Caco-2 (cell line): ENCODE measurements at regions not wholly inside any gene's neighbourhood (a gene's known extent, or its start where the extent isn't known, plus 50 kb on each side); places are given as distances from the start of the nearest gene placed in this dataset.

Source experiments
- BruUV-seq: library from RNA; stranded (reverse); fragments of 400-500 nt; replicated peaks from 2 replicates; lab custom pipeline; 2021; lab: Mats Ljungman, UMichigan
- CTCF ChIA-PET: fragments of 300-600 bp; sonication (Branson Sonifier 250); formaldehyde crosslinking; loops from one replicate; lab custom pipeline; 2022; ENCODE audit warnings: antibody characterized with exemption; lab: Charles Lee
- POLR2A ChIA-PET: fragments of 300-600 bp; sonication (Branson Sonifier 250); formaldehyde crosslinking; loops from one replicate; lab custom pipeline; 2022; ENCODE audit warnings: antibody characterized with exemption; lab: Charles Lee
- DNase-seq, 2 experiments: peaks; one replicate each; pipeline versions ENCODE4 v3.0.0 to v3.0.0-alpha.2; 2020 to 2022
- H3K27me3 ChIP-seq: replicated peaks from 2 replicates; pipeline ENCODE4 v1.6.0; 2011; ENCODE audit warnings: low read length; ENCODE audit not compliant: control insufficient read depth, insufficient read depth
- H3K36me3 ChIP-seq: 2 replicates; pipeline ENCODE4 v1.5.1; 2011; ENCODE audit warnings: low read length; ENCODE audit not compliant: control insufficient read depth, insufficient read depth
- H3K4me1 ChIP-seq: fragments of 250-450 bp; sonication (Bioruptor Pico); 2 replicates; pipeline ENCODE4 v1.5.1; 2020; ENCODE audit warnings: mild to moderate bottlenecking
- H3K4me3 ChIP-seq: 2 replicates; pipeline ENCODE4 v1.5.1; 2011; ENCODE audit warnings: low read depth, mild to moderate bottlenecking, control low read depth, low read length
- H3K9me3 ChIP-seq: fragments of 250-450 bp; sonication (Bioruptor Pico); 2 replicates; pipeline ENCODE4 v1.5.1; 2020; ENCODE audit warnings: mild to moderate bottlenecking, moderate library complexity
- H3K27ac Mint-ChIP-seq: one replicate; pipeline ENCODE4 v1.8.0; 2022; ENCODE audit warnings: mixed read lengths; ENCODE audit not compliant: unreplicated experiment
- H3K27me3 Mint-ChIP-seq: one replicate; pipeline ENCODE4 v1.8.0; 2022; ENCODE audit warnings: mixed read lengths; ENCODE audit not compliant: insufficient read depth, unreplicated experiment
- H3K36me3 Mint-ChIP-seq: one replicate; pipeline ENCODE4 v1.8.0; 2022; ENCODE audit warnings: mild to moderate bottlenecking, mixed read lengths; ENCODE audit not compliant: insufficient read depth, unreplicated experiment
- H3K4me1 Mint-ChIP-seq: one replicate; pipeline ENCODE4 v1.8.0; 2022; ENCODE audit warnings: low read depth, mixed read lengths; ENCODE audit not compliant: unreplicated experiment
- H3K4me3 Mint-ChIP-seq: one replicate; pipeline ENCODE4 v1.8.0; 2022; ENCODE audit warnings: mild to moderate bottlenecking, moderate library complexity, mixed read lengths; ENCODE audit not compliant: unreplicated experiment
- H3K9me3 Mint-ChIP-seq: one replicate; pipeline ENCODE4 v1.8.0; 2022; ENCODE audit warnings: mixed read lengths; ENCODE audit not compliant: unreplicated experiment
- CTCF ChIP-seq, 2 experiments: fragments of 200-600 bp in 1 of 2; IDR thresholded peaks; 1 replicate in 1 of 2; 2 replicates in 1 of 2; pipeline versions ENCODE4 v1.5.1 to v1.8.0; 2011 to 2022; ENCODE audit warnings: antibody characterized with exemption in 1 of 2, control low read depth in 1 of 2, inconsistent platforms in 1 of 2, low read depth in 1 of 2, low read length in 1 of 2, mild to moderate bottlenecking in 1 of 2, moderate library complexity in 1 of 2; ENCODE audit not compliant: insufficient read depth in 1 of 2, severe bottlenecking in 1 of 2, unreplicated experiment in 1 of 2
- intact Hi-C: fragments of 100-400 bp; cut with micrococcal nuclease; formaldehyde crosslinking; loops from one replicate; pipeline ENCODE4 v1.10.0; 2022; ENCODE audit not compliant: unreplicated experiment

GRCh38 chr13:31588316-31588715 lies 151.0 kb upstream of the RXFP2 start:
- no peak for TF ChIP-seq CTCF (IDR thresholded peaks at IDR 0.05; ENCODE audit: insufficient read depth in 1 of 2, low read depth in 1 of 2, low read length in 1 of 2, severe bottlenecking in 1 of 2, unreplicated experiment in 1 of 2)
- peak; percentile 85 to 94 for DNase-seq
- H3K9me3 Mint-ChIP-seq, result peaks cover 21% of the 10 kb centered on the region
- H3K4me3 ChIP-seq, result no peak overlapping the region
- BruUV-seq, result no TSS peak
- peaks cover 28% of the 10 kb centered on the region for H3K4me1 Mint-ChIP-seq
- POLR2A ChIA-PET, result interaction anchor here (1.6 kb wide), 1 partner anchor 17 kb away, joined by 4 read pairs; no protein-coding TSS in a partner anchor
- H3K27me3 ChIP-seq, result no peaks in the 10 kb centered on the region
- peaks cover 54% of the 10 kb centered on the region for H3K4me1 ChIP-seq
- H3K9me3 ChIP-seq, result peaks cover 9% of the 10 kb centered on the region; the same call in 1 of the 2 replicates
- no peaks in the 10 kb centered on the region; the same call in 1 of the 2 replicates for H3K36me3 ChIP-seq
- H3K4me3 Mint-ChIP-seq, result peak overlapping the region; percentile 58
- no peaks in the 10 kb centered on the region for H3K27me3 Mint-ChIP-seq
- CTCF ChIA-PET, result interaction anchor here (0.7 to 1.1 kb wide), 2 partner anchors 50 to 737 kb away, joined by 3 to 8 read pairs; no protein-coding TSS in a partner anchor
- intact Hi-C loops, result loop anchor here (1.0 kb wide), 2 partner anchors 17 to 50 kb away; no protein-coding TSS in a partner anchor
- H3K27ac Mint-ChIP-seq, result peak overlapping the region; percentile 96
- peaks cover 7% of the 10 kb centered on the region for H3K36me3 Mint-ChIP-seq

GRCh38 chr13:31588893-31589292 lies 150.4 kb upstream of the RXFP2 start:
- peak; percentile 20 to 44 for DNase-seq
- H3K4me1 ChIP-seq, result peaks cover 54% of the 10 kb centered on the region
- no peak overlapping the region for H3K4me3 ChIP-seq
- intact Hi-C loops, result loop anchor here (1.0 kb wide), 2 partner anchors 16 to 51 kb away; no protein-coding TSS in a partner anchor
- Mint-ChIP-seq H3K4me3 (peak overlapping the region; percentile 58), H3K4me1 (peaks cover 28% of the 10 kb centered on the region), H3K36me3 (peaks cover 7% of the 10 kb centered on the region), H3K9me3 (peaks cover 24% of the 10 kb centered on the region), H3K27ac (peak overlapping the region; percentile 96), H3K27me3 (no peaks in the 10 kb centered on the region)
- H3K36me3 ChIP-seq, result no peaks in the 10 kb centered on the region; the same call in 1 of the 2 replicates
- BruUV-seq, result TSS peak; percentile 87
- POLR2A ChIA-PET, result interaction anchor here (1.6 kb wide), 1 partner anchor 17 kb away, joined by 4 read pairs; no protein-coding TSS in a partner anchor
- CTCF ChIA-PET, result no interaction called here
- H3K27me3 ChIP-seq, result no peaks in the 10 kb centered on the region
- H3K9me3 ChIP-seq, result peaks cover 7% of the 10 kb centered on the region; the same call in 1 of the 2 replicates
- TF ChIP-seq CTCF (IDR thresholded peaks at IDR 0.05; ENCODE audit: insufficient read depth in 1 of 2, low read depth in 1 of 2, low read length in 1 of 2, severe bottlenecking in 1 of 2, unreplicated experiment in 1 of 2), result no peak

GRCh38 chr13:31591642-31592233 lies 147.6 kb upstream of the RXFP2 start:
- POLR2A ChIA-PET, result no interaction called here
- Mint-ChIP-seq H3K36me3 (peaks cover 7% of the 10 kb centered on the region), H3K27me3 (no peaks in the 10 kb centered on the region), H3K4me3 (no peak overlapping the region), H3K9me3 (peaks cover 16% of the 10 kb centered on the region), H3K27ac (peak overlapping the region; percentile 37), H3K4me1 (peaks cover 28% of the 10 kb centered on the region)
- Histone ChIP-seq H3K9me3 (peaks cover 4% of the 10 kb centered on the region; the same call in 1 of the 2 replicates), H3K36me3 (no peaks in the 10 kb centered on the region; the same call in 1 of the 2 replicates), H3K27me3 (no peaks in the 10 kb centered on the region), H3K4me1 (peaks cover 49% of the 10 kb centered on the region), H3K4me3 (no peak overlapping the region)
- no peak for DNase-seq
- CTCF ChIA-PET, result no interaction called here
- intact Hi-C loops, result no loop called here
- no peak for TF ChIP-seq CTCF (IDR thresholded peaks at IDR 0.05; ENCODE audit: insufficient read depth in 1 of 2, low read depth in 1 of 2, low read length in 1 of 2, severe bottlenecking in 1 of 2, unreplicated experiment in 1 of 2)
- BruUV-seq, result no TSS peak
